ENCODE measurements at regions not wholly inside any gene's neighbourhood (a gene's known extent, or its start where the extent isn't known, plus 50 kb on each side); places are given as distances from the start of the nearest gene placed in this dataset.
A peak's percentile ranks its signal among the peaks of the same experiment; 100 is the strongest.

- DNase-seq = no peak
These were observed 68.3 kb upstream of the EDN1 start for GRCh38 chr6:12221856-12222255.

GRCh38 chr6:12222405-12223366 is 67.5 kb upstream of the EDN1 start:
- DNase-seq = no peak

DNA sequence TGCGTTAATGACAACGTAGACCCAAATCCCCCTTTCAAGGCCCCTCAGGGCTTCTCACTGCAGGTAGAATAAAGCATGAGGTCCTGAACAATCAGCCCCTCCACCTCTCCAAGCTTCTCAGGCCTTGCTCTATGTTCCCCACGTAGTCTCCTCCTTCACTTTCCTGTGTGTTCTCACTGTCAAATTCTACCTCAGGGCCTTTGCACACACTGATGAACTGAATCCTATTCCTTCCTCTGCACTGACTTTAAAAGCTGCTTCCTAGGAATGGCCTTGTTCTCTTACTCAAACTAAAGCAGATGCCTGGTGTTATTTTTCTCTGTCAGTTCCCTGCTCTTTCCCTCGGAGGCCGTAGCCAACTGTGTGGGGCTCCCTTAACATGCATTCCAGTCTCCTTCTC is 66.8 kb upstream of the EDN1 start:
- no peak for DNase-seq

DNA sequence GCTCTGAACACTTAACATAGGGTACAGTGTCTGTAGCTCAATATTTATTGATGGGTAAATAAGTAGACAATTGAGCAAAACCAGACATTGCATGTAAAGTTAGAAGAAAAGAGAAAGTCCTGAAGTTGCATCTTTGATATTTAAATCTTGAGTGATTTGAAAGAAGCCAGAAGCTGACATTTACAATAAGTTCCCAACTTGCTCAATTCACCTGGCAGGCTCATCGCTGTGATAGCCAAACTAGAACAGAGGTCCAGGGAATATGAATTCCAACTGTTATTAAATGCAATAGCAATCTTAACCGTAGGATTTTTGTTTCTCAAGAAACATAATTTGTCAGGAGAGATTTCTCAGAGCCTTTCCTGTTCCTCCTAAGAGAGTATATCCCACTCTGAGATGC is 65.9 kb upstream of the EDN1 start:
- no peak for DNase-seq

GRCh38 chr6:12228447-12229146 is 61.6 kb upstream of the EDN1 start:
- no peak for DNase-seq

GRCh38 chr6:12229332-12229731 is 60.8 kb upstream of the EDN1 start:
- DNase-seq = no peak

- DNase-seq = no peak
These were observed 59.6 kb upstream of the EDN1 start for GRCh38 chr6:12230523-12230922.

- DNase-seq = no peak
These were observed 57.8 kb upstream of the EDN1 start for GRCh38 chr6:12232339-12232738.

GRCh38 chr6:12232821-12233220 is 57.3 kb upstream of the EDN1 start:
- DNase-seq = no peak

DNA sequence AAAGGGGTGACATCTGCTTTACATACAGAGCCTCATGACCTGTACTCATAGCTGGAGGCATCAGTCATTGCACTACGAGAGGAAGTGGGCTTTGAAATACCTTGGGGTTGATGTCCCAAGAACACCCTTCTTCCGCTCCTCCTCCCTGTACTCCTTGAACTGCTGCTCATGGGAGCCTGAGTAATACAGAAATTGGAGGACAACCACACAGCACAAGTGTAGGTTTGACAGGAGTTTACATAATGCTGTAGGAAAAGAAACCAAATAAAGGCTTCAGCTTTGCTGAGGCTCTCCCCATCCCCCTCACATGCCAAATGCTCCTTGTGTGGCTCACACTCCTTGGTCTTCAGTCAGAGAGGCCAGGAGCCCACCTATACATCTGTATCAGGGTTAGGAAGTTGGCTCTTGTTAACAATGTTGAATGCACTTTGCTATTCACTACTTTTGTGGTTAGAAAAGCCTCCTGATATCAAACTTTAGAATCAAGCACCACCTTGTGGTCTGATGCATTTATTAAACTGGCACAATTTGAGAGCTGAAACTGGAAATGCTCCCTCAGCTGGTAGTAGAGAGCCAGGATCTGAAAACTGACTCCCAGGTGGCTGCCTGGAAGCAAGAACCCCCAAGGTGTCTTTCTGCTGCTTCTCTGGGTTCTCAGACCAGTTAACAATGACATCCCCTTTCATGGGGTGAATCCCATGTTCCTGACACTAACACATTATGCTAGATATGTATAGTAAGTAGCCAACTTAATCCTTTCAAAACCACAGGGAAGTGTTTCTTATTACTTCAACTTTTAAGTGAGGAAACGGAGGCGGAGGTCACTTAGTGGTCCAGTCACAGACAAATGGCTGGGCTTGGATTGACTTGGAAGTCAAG is 56.2 kb upstream of the EDN1 start:
- DNase-seq = peak; percentile 19 to 50

- no peak for DNase-seq
These were observed 54.8 kb upstream of the EDN1 start for GRCh38 chr6:12235341-12235740.

DNA sequence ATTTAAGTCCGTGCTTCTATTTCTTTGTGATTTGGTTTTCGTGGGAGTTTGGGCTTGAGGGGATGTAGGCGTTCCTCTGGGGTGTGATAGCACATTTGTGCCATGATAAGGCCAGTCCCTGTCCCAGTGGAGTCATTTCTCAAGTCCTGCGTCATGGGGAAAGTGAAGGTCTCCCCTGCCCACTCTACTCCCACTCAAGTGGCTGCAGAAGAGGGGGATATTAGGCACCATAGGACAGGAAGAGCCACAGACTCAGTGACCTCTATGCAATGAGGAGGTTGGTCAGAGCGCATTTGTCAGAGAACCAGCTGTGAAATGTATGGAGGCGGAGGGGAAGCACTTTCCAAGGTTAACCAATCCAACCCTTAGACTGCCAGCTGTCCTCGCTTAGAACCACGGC is 51.9 kb upstream of the EDN1 start:
- no peak for DNase-seq
